Gastroesophageal sphincter (tissue), 3 donors: ENCODE measurements at regions not wholly inside any gene's neighbourhood (a gene's known extent, or its start where the extent isn't known, plus 50 kb on each side); places are given as distances from the start of the nearest gene placed in this dataset.

Experiments
- EP300 ChIP-seq: sonication (generic); formaldehyde crosslinking; IDR thresholded peaks from one replicate; pipeline ENCODE4 v1.6.1; 2017; ENCODE audit warnings: antibody characterized with exemption, mild to moderate bottlenecking
- POLR2A ChIP-seq, 2 donors: fragments of 450-650 bp; IDR thresholded peaks; one replicate each; pipeline ENCODE4 v1.6.1; 2017; ENCODE audit warnings: antibody characterized with exemption in 2 of 2, mild to moderate bottlenecking in 2 of 2, moderate library complexity in 1 of 2
- POLR2AphosphoS5 ChIP-seq: sonication (generic); formaldehyde crosslinking; IDR thresholded peaks from one replicate; pipeline ENCODE4 v1.6.1; 2017; ENCODE audit warnings: antibody characterized with exemption
- TF ChIP-seq, protein P1 (sequence below), 4 experiments: fragments of 200-600 bp in 2 of 4; fragments of 450-650 bp in 2 of 4; sonication (generic) in 1 of 4; IDR thresholded peaks; one replicate each; pipeline ENCODE4 v1.5.1; 2017 to 2019; ENCODE audit warnings: antibody characterized with exemption in 4 of 4, mild to moderate bottlenecking in 2 of 4, moderate library complexity in 2 of 4

DNA sequence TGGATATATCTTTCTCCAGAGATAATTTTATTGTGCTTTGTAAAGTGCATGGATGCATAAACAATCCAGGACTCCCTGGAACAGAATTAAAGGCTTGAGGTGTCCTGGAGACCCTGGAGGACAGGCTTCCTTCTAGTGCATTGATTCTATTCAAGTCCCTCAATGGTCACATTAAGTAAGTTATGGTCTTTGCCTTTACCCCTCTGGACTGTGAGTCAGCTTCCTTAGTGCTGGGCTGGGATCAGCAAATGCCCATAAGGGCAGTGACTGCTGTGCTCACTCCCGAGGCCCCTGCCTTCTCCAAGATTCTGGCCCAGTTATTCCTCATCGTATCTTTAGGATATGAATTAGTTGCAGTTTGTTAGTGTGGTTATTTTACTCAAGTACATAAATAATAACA is 178.7 kb upstream of the PRSS58 start:
- TF ChIP-seq, protein P1, sequence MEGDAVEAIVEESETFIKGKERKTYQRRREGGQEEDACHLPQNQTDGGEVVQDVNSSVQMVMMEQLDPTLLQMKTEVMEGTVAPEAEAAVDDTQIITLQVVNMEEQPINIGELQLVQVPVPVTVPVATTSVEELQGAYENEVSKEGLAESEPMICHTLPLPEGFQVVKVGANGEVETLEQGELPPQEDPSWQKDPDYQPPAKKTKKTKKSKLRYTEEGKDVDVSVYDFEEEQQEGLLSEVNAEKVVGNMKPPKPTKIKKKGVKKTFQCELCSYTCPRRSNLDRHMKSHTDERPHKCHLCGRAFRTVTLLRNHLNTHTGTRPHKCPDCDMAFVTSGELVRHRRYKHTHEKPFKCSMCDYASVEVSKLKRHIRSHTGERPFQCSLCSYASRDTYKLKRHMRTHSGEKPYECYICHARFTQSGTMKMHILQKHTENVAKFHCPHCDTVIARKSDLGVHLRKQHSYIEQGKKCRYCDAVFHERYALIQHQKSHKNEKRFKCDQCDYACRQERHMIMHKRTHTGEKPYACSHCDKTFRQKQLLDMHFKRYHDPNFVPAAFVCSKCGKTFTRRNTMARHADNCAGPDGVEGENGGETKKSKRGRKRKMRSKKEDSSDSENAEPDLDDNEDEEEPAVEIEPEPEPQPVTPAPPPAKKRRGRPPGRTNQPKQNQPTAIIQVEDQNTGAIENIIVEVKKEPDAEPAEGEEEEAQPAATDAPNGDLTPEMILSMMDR (IDR thresholded peaks at IDR 0.05), result no peak
- TF ChIP-seq EP300 (no peak), POLR2AphosphoS5 (no peak), POLR2A (IDR thresholded peaks at IDR 0.05) (no peak)
